ENCODE measurements at regions not wholly inside any gene's neighbourhood (a gene's known extent, or its start where the extent isn't known, plus 50 kb on each side); places are given as distances from the start of the nearest gene placed in this dataset.

DNA sequence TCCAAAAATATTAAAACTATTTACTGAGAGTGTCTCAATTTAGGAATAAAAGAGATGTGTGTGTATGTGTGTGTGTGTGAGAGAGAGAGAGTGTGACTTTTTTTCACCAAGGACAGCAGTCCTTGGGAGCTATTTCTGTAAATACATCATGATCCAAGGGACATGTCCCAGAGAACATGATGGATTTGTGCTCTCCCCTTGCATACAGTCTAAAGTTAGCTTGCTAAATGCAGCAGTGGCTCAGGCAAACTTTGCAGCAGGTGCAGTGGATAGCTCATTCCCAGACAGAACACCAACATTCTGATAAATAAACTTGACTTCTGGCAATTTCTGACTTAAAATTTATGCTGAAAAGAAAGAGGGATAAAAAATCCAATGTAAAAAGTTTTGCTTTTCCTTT is 55.4 kb upstream of the SGCD start:
- no peaks in the 10 kb centered on the region for H3K4me1 ChIP-seq (ENCODE audit: low read length)
- H3K9me3 ChIP-seq (replicated peaks; ENCODE audit: insufficient read depth, low read length) = no peaks in the 10 kb centered on the region
- no peak overlapping the region for H3K27ac ChIP-seq (ENCODE audit: low read length)
- no peak overlapping the region for H3K4me3 ChIP-seq (ENCODE audit: low read length)
- H2AFZ ChIP-seq (ENCODE audit: low read length) = no peak overlapping the region
- H3K79me2 ChIP-seq (ENCODE audit: low read length) = no peaks in the 10 kb centered on the region
- no peak for DNase-seq
- H4K20me1 ChIP-seq (ENCODE audit: insufficient read depth, low read length) = no peaks in the 10 kb centered on the region
- H3F3A ChIP-seq (ENCODE audit: insufficient read depth, low read length) = no peaks in the 10 kb centered on the region
- H3K4me2 ChIP-seq (ENCODE audit: low read depth, low read length) = no peak overlapping the region
- no peaks in the 10 kb centered on the region for H3K9me2 ChIP-seq (replicated peaks; ENCODE audit: insufficient read depth, low read length)
- TF ChIP-seq EZH2 (optimal IDR thresholded peaks at IDR 0.05; ENCODE audit: low read depth, low read length) = no peak
- no peak for TF ChIP-seq EZH2phosphoT487 (IDR thresholded peaks at IDR 0.05; ENCODE audit: low read length)
- TF ChIP-seq, protein P1, sequence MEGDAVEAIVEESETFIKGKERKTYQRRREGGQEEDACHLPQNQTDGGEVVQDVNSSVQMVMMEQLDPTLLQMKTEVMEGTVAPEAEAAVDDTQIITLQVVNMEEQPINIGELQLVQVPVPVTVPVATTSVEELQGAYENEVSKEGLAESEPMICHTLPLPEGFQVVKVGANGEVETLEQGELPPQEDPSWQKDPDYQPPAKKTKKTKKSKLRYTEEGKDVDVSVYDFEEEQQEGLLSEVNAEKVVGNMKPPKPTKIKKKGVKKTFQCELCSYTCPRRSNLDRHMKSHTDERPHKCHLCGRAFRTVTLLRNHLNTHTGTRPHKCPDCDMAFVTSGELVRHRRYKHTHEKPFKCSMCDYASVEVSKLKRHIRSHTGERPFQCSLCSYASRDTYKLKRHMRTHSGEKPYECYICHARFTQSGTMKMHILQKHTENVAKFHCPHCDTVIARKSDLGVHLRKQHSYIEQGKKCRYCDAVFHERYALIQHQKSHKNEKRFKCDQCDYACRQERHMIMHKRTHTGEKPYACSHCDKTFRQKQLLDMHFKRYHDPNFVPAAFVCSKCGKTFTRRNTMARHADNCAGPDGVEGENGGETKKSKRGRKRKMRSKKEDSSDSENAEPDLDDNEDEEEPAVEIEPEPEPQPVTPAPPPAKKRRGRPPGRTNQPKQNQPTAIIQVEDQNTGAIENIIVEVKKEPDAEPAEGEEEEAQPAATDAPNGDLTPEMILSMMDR (IDR thresholded peaks at IDR 0.05; ENCODE audit: low read length) = no peak
- H3K9ac ChIP-seq (ENCODE audit: low read length) = no peak overlapping the region
- H3K27me3 ChIP-seq (replicated peaks; ENCODE audit: insufficient read depth, low read length) = no peaks in the 10 kb centered on the region
- no peaks in the 10 kb centered on the region for H3K36me3 ChIP-seq (replicated peaks; ENCODE audit: insufficient read depth, low read length)

DNA sequence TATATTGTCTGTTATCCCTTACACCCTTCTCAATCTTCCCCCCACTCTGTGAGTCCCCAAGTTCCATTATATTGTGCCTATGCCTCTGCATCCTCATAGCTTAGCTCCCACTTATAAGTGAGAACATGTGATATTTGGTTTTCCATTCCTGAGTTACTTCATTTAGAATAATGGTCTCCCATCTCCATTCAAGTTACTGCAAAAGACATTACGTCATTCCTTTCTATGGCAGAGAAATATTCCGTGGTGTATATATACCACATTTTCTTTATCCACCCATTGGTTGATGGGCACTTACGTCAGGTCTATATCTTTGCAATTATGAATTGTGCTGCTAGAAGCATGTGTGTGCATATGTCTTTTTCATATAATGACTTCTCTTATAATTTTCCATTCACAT is 54.8 kb upstream of the SGCD start:
- TF ChIP-seq, protein P1 (IDR thresholded peaks at IDR 0.05; ENCODE audit: low read length) = no peak
- TF ChIP-seq EZH2 (optimal IDR thresholded peaks at IDR 0.05; ENCODE audit: low read depth, low read length) = no peak
- no peak for TF ChIP-seq EZH2phosphoT487 (IDR thresholded peaks at IDR 0.05; ENCODE audit: low read length)
- Histone ChIP-seq H2AFZ (ENCODE audit: low read length) (no peak overlapping the region), H3K9ac (ENCODE audit: low read length) (no peak overlapping the region), H3K27ac (ENCODE audit: low read length) (no peak overlapping the region), H3K9me2 (replicated peaks; ENCODE audit: insufficient read depth, low read length) (no peaks in the 10 kb centered on the region), H3K4me3 (ENCODE audit: low read length) (no peak overlapping the region), H3K4me2 (ENCODE audit: low read depth, low read length) (no peak overlapping the region), H3F3A (ENCODE audit: insufficient read depth, low read length) (no peaks in the 10 kb centered on the region), H3K9me3 (replicated peaks; ENCODE audit: insufficient read depth, low read length) (no peaks in the 10 kb centered on the region), H3K36me3 (replicated peaks; ENCODE audit: insufficient read depth, low read length) (no peaks in the 10 kb centered on the region), H4K20me1 (ENCODE audit: insufficient read depth, low read length) (no peaks in the 10 kb centered on the region), H3K79me2 (ENCODE audit: low read length) (no peaks in the 10 kb centered on the region), H3K27me3 (replicated peaks; ENCODE audit: insufficient read depth, low read length) (no peaks in the 10 kb centered on the region), H3K4me1 (ENCODE audit: low read length) (no peaks in the 10 kb centered on the region)
- DNase-seq = no peak

- Histone ChIP-seq H3K9me2 (replicated peaks; ENCODE audit: insufficient read depth, low read length) (no peaks in the 10 kb centered on the region), H3K9me3 (replicated peaks; ENCODE audit: insufficient read depth, low read length) (no peaks in the 10 kb centered on the region), H3F3A (ENCODE audit: insufficient read depth, low read length) (no peaks in the 10 kb centered on the region), H3K36me3 (replicated peaks; ENCODE audit: insufficient read depth, low read length) (no peaks in the 10 kb centered on the region), H3K9ac (ENCODE audit: low read length) (no peak overlapping the region), H3K4me2 (ENCODE audit: low read depth, low read length) (no peak overlapping the region), H4K20me1 (ENCODE audit: insufficient read depth, low read length) (no peaks in the 10 kb centered on the region), H3K27me3 (replicated peaks; ENCODE audit: insufficient read depth, low read length) (no peaks in the 10 kb centered on the region), H2AFZ (ENCODE audit: low read length) (no peak overlapping the region), H3K27ac (ENCODE audit: low read length) (no peak overlapping the region), H3K4me3 (ENCODE audit: low read length) (no peak overlapping the region), H3K4me1 (ENCODE audit: low read length) (no peaks in the 10 kb centered on the region), H3K79me2 (ENCODE audit: low read length) (no peaks in the 10 kb centered on the region)
- DNase-seq = no peak
- TF ChIP-seq EZH2 (optimal IDR thresholded peaks at IDR 0.05; ENCODE audit: low read depth, low read length) = no peak
These were observed 53.6 kb upstream of the SGCD start for GRCh38 chr5:156273325-156273724.

GRCh38 chr5:156274453-156274852 is 52.5 kb upstream of the SGCD start:
- Histone ChIP-seq H3K4me1 (ENCODE audit: low read length) (no peaks in the 10 kb centered on the region), H3K9me3 (replicated peaks; ENCODE audit: insufficient read depth, low read length) (no peaks in the 10 kb centered on the region), H3K79me2 (ENCODE audit: low read length) (no peaks in the 10 kb centered on the region), H3K9ac (ENCODE audit: low read length) (no peak overlapping the region), H3K36me3 (replicated peaks; ENCODE audit: insufficient read depth, low read length) (no peaks in the 10 kb centered on the region), H3K9me2 (replicated peaks; ENCODE audit: insufficient read depth, low read length) (no peaks in the 10 kb centered on the region), H3K4me3 (ENCODE audit: low read length) (no peak overlapping the region), H3F3A (ENCODE audit: insufficient read depth, low read length) (no peaks in the 10 kb centered on the region), H3K4me2 (ENCODE audit: low read depth, low read length) (no peak overlapping the region), H2AFZ (ENCODE audit: low read length) (no peak overlapping the region), H4K20me1 (ENCODE audit: insufficient read depth, low read length) (no peaks in the 10 kb centered on the region), H3K27ac (ENCODE audit: low read length) (no peak overlapping the region), H3K27me3 (replicated peaks; ENCODE audit: insufficient read depth, low read length) (no peaks in the 10 kb centered on the region)
- TF ChIP-seq, protein P1 (IDR thresholded peaks at IDR 0.05; ENCODE audit: low read length) = no peak
- TF ChIP-seq EZH2 (optimal IDR thresholded peaks at IDR 0.05; ENCODE audit: low read depth, low read length) = no peak
- TF ChIP-seq EZH2phosphoT487 (IDR thresholded peaks at IDR 0.05; ENCODE audit: low read length) = no peak
- DNase-seq = no peak

All from MM.1S (cell line).